Endothelial cell of umbilical vein (primary cell): ENCODE measurements at regions not wholly inside any gene's neighbourhood (a gene's known extent, or its start where the extent isn't known, plus 50 kb on each side); places are given as distances from the start of the nearest gene placed in this dataset.

Experiments used
- BruUV-seq: library from RNA; stranded (reverse); fragments of 400-500 nt; replicated peaks from 2 replicates; lab custom pipeline; 2021; lab: Mats Ljungman, UMichigan
- CTCF ChIA-PET: fragments of 300-600, 350-600 bp; sonication (Branson Sonifier 250); formaldehyde crosslinking; loops from one replicate; lab custom pipeline; 2021; ENCODE audit warnings: antibody characterized with exemption, inconsistent platforms; lab: Charles Lee
- POLR2A ChIA-PET: fragments of 300-600, 350-600 bp; sonication (Branson Sonifier 250); formaldehyde crosslinking; loops from one replicate; lab custom pipeline; 2021; ENCODE audit warnings: antibody characterized with exemption, inconsistent platforms; lab: Charles Lee
- DNase-seq: peaks from one replicate; pipeline ENCODE4 v3.0.0-alpha.2; 2011; ENCODE audit warnings: low read depth, low spot score
- FAIRE-seq: peaks from 2 replicates; lab custom pipeline; 2011; peaks lifted over from hg19 to GRCh38; lab: Jason Lieb, UNC
- H2AFZ ChIP-seq: 2 replicates; pipeline ENCODE4 v1.6.0; 2012; ENCODE audit warnings: low read depth, low read length, control low read depth, inconsistent platforms
- H3K27ac ChIP-seq: 2 replicates; pipeline ENCODE4 v1.5.1; 2011; ENCODE audit warnings: low read depth, mild to moderate bottlenecking, control low read depth, low read length, moderate library complexity; ENCODE audit not compliant: insufficient read depth
- H3K27me3 ChIP-seq, 2 experiments: 2 replicates each; pipeline versions ENCODE4 v1.6.0 to v1.6.1; 2011; ENCODE audit warnings: low read length in 2 of 2, mixed read lengths in 1 of 2; ENCODE audit not compliant: control insufficient read depth in 2 of 2, insufficient read depth in 2 of 2
- H3K36me3 ChIP-seq, 2 experiments: 2 replicates in 1 of 2; 3 replicates in 1 of 2; pipeline ENCODE4 v1.5.1; 2011; ENCODE audit warnings: low read length in 2 of 2, mild to moderate bottlenecking in 1 of 2, moderate library complexity in 1 of 2; ENCODE audit not compliant: control insufficient read depth in 2 of 2, insufficient read depth in 2 of 2; ENCODE audit errors: extremely low read depth in 1 of 2
- H3K4me1 ChIP-seq: 3 replicates; pipeline ENCODE4 v1.5.1; 2011; ENCODE audit warnings: mild to moderate bottlenecking, low read length; ENCODE audit not compliant: control insufficient read depth, insufficient read depth; ENCODE audit errors: extremely low read depth
- H3K4me2 ChIP-seq: 2 replicates; pipeline ENCODE4 v1.6.1; 2011; ENCODE audit warnings: low read length, control low read depth, mixed read lengths; ENCODE audit not compliant: insufficient read depth
- H3K4me3 ChIP-seq, 3 experiments: fragments of 200-600 bp in 1 of 3; sonication (generic), shearing (Covaris generic) in 1 of 3; replicated peaks in 1 of 3; 2 replicates each; pipeline ENCODE4 v1.5.1; 2011 to 2016; ENCODE audit warnings: control low read depth in 3 of 3, low read length in 3 of 3, mild to moderate bottlenecking in 2 of 3, inconsistent platforms in 1 of 3, low read depth in 1 of 3, moderate library complexity in 1 of 3; ENCODE audit not compliant: insufficient read depth in 1 of 3
- H3K79me2 ChIP-seq: 2 replicates; pipeline ENCODE4 v1.6.0; 2012; ENCODE audit warnings: low read length, inconsistent platforms; ENCODE audit not compliant: control insufficient read depth, insufficient read depth
- H3K9ac ChIP-seq: replicated peaks from 2 replicates; pipeline ENCODE3; 2011; ENCODE audit warnings: low read length, control low read depth; ENCODE audit not compliant: insufficient read depth; ENCODE audit errors: extremely low read depth
- H3K9me1 ChIP-seq: replicated peaks from 3 replicates; pipeline ENCODE4 v1.6.0; 2011; ENCODE audit warnings: mild to moderate bottlenecking, low read length; ENCODE audit not compliant: control insufficient read depth, insufficient read depth; ENCODE audit errors: extremely low read depth
- H3K9me3 ChIP-seq: replicated peaks from 2 replicates; pipeline ENCODE4 v1.5.1; 2012; ENCODE audit warnings: low read length, inconsistent platforms; ENCODE audit not compliant: control insufficient read depth, insufficient read depth
- H4K20me1 ChIP-seq: replicated peaks from 2 replicates; pipeline ENCODE3; 2011; ENCODE audit warnings: mild to moderate bottlenecking, low read length; ENCODE audit not compliant: control insufficient read depth, insufficient read depth; ENCODE audit errors: extremely low read depth
- CTCF ChIP-seq, 2 donors: IDR thresholded peaks; 1 replicate in 1 of 2; 2 replicates in 1 of 2; pipeline ENCODE4 v1.5.1; 2011; ENCODE audit warnings: low read length in 2 of 2, mild to moderate bottlenecking in 2 of 2, moderate library complexity in 2 of 2, control low read depth in 1 of 2, inconsistent platforms in 1 of 2, low read depth in 1 of 2; ENCODE audit not compliant: insufficient read depth in 1 of 2; ENCODE audit errors: extremely low read depth in 1 of 2
- EZH2 ChIP-seq: IDR thresholded peaks from 2 replicates; pipeline ENCODE4 v1.6.1; 2012; ENCODE audit warnings: borderline replicate concordance, low read depth, mild to moderate bottlenecking, moderate library complexity, low read length, inconsistent platforms; ENCODE audit not compliant: severe bottlenecking
- FOS ChIP-seq: IDR thresholded peaks from 2 replicates; pipeline ENCODE4 v1.6.1; 2011; ENCODE audit warnings: mild to moderate bottlenecking, low read length, moderate library complexity, borderline replicate concordance; ENCODE audit not compliant: insufficient read depth
- GATA2 ChIP-seq: IDR thresholded peaks from 2 replicates; pipeline ENCODE4 v1.7.0; 2011; ENCODE audit warnings: low read depth, mild to moderate bottlenecking, moderate library complexity, mixed read lengths, low read length; ENCODE audit not compliant: insufficient read length, insufficient read depth
- JUN ChIP-seq: IDR thresholded peaks from 2 replicates; pipeline ENCODE4 v1.6.1; 2011; ENCODE audit warnings: borderline replicate concordance, low read depth; ENCODE audit not compliant: insufficient read length, insufficient read depth
- MAX ChIP-seq: IDR thresholded peaks from 2 replicates; pipeline ENCODE4 v1.6.1; 2011; ENCODE audit not compliant: insufficient read depth, insufficient read length
- MYC ChIP-seq: IDR thresholded peaks from one replicate; pipeline ENCODE4 v1.6.1; 2011; ENCODE audit warnings: mild to moderate bottlenecking, low read depth, low read length
- POLR2A ChIP-seq: IDR thresholded peaks from 2 replicates; pipeline ENCODE4 v1.6.1; 2012; ENCODE audit warnings: low read depth, mild to moderate bottlenecking, control low read depth, low read length
- POLR2AphosphoS5 ChIP-seq: IDR thresholded peaks from 2 replicates; pipeline ENCODE4 v1.6.1; 2012; ENCODE audit warnings: low read depth, mild to moderate bottlenecking, control low read depth, low read length, moderate library complexity; ENCODE audit not compliant: insufficient read depth
- dilution Hi-C: fragments of 300-500 bp; cut with MboI; formaldehyde crosslinking; loops from one replicate; pipeline ENCODE4 v1.15.0; 2019; ENCODE audit warnings: low sequenced_read_pairs; ENCODE audit not compliant: extremely low pct_ligation_motif_present
- intact Hi-C: fragments of 100-400 bp; cut with micrococcal nuclease; formaldehyde crosslinking; loops from one replicate; pipeline ENCODE4 v1.10.0; 2022

GRCh38 chr20:46820682-46821081, 74.0 kb upstream of the EYA2 start:
- no peak overlapping the region for H2AFZ ChIP-seq
- TF ChIP-seq MAX (no peak), MYC (no peak), JUN (no peak), POLR2AphosphoS5 (no peak), POLR2A (no peak), CTCF (IDR thresholded peaks at IDR 0.05; ENCODE audit: extremely low read depth in 1 of 2, insufficient read depth in 1 of 2, low read depth in 1 of 2, low read length in 2 of 2) (no peak), FOS (no peak), GATA2 (no peak), EZH2 (no peak)

More at GRCh38 chr20:46820682-46821081, 74.0 kb upstream of the EYA2 start:
- POLR2A ChIA-PET, result no interaction called here
- no peaks in the 10 kb centered on the region for H3K9me1 ChIP-seq
- H3K4me3 ChIP-seq, result no peak overlapping the region
- no peaks in the 10 kb centered on the region for H3K9me3 ChIP-seq
- H4K20me1 ChIP-seq, result no peaks in the 10 kb centered on the region
- no peak for DNase-seq
- no peaks in the 10 kb centered on the region for H3K79me2 ChIP-seq
- H3K36me3 ChIP-seq, result no peaks in the 10 kb centered on the region
- H3K4me2 ChIP-seq, result no peak overlapping the region
- no peak overlapping the region for H3K9ac ChIP-seq
- BruUV-seq, result no TSS peak
- FAIRE-seq, result no peak
- CTCF ChIA-PET, result no interaction called here
- H3K4me1 ChIP-seq, result no peaks in the 10 kb centered on the region
- no peaks in the 10 kb centered on the region for H3K27me3 ChIP-seq
- intact Hi-C loops, result no loop called here
- dilution Hi-C loops, result no loop called here
- no peak overlapping the region for H3K27ac ChIP-seq
